ENCODE measurements at regions not wholly inside any gene's neighbourhood (a gene's known extent, or its start where the extent isn't known, plus 50 kb on each side); places are given as distances from the start of the nearest gene placed in this dataset.

GRCh38 chr10:78815702-78816334 is 252.9 kb upstream of the ZMIZ1 start:
- H3K36me3 Mint-ChIP-seq = no peaks in the 10 kb centered on the region
- DNase-seq = no peak
- H3K27me3 Mint-ChIP-seq (ENCODE audit: low read depth in 3 of 3) = peaks cover 0 to 9% (median 2%) of the 10 kb centered on the region in 3 donors
- H3K4me3 Mint-ChIP-seq = no peak overlapping the region
- H3K27ac Mint-ChIP-seq = no peak overlapping the region
- no peaks in the 10 kb centered on the region for H3K4me1 Mint-ChIP-seq
- no peaks in the 10 kb centered on the region for H3K9me3 Mint-ChIP-seq

GRCh38 chr10:78817361-78817760 is 251.4 kb upstream of the ZMIZ1 start:
- no peak overlapping the region for H3K4me3 Mint-ChIP-seq
- H3K36me3 Mint-ChIP-seq = no peaks in the 10 kb centered on the region
- no peak overlapping the region for H3K27ac Mint-ChIP-seq
- no peaks in the 10 kb centered on the region for H3K4me1 Mint-ChIP-seq
- H3K27me3 Mint-ChIP-seq (ENCODE audit: low read depth in 3 of 3) = peaks cover 0 to 9% (median 0%) of the 10 kb centered on the region in 3 donors
- no peak for DNase-seq
- H3K9me3 Mint-ChIP-seq = no peaks in the 10 kb centered on the region

- Mint-ChIP-seq H3K27ac (no peak overlapping the region), H3K27me3 (ENCODE audit: low read depth in 3 of 3) (peaks cover 0 to 9% (median 0%) of the 10 kb centered on the region in 3 donors), H3K36me3 (no peaks in the 10 kb centered on the region), H3K4me1 (no peaks in the 10 kb centered on the region), H3K9me3 (no peaks in the 10 kb centered on the region), H3K4me3 (no peak overlapping the region)
- DNase-seq = no peak
Measured at GRCh38 chr10:78817804-78818203, 251.0 kb upstream of the ZMIZ1 start.

GRCh38 chr10:78819361-78820006 is 249.3 kb upstream of the ZMIZ1 start:
- no peak overlapping the region for H3K27ac Mint-ChIP-seq
- no peak for DNase-seq
- no peaks in the 10 kb centered on the region for H3K9me3 Mint-ChIP-seq
- H3K36me3 Mint-ChIP-seq = no peaks in the 10 kb centered on the region
- H3K27me3 Mint-ChIP-seq (ENCODE audit: low read depth in 3 of 3) = no peaks in the 10 kb centered on the region
- H3K4me1 Mint-ChIP-seq = no peaks in the 10 kb centered on the region
- H3K4me3 Mint-ChIP-seq = no peak overlapping the region

GRCh38 chr10:78820007-78820362 is 248.8 kb upstream of the ZMIZ1 start:
- Mint-ChIP-seq H3K9me3 (no peaks in the 10 kb centered on the region), H3K27me3 (ENCODE audit: low read depth in 3 of 3) (no peaks in the 10 kb centered on the region), H3K4me1 (no peaks in the 10 kb centered on the region), H3K4me3 (no peak overlapping the region), H3K27ac (no peak overlapping the region), H3K36me3 (no peaks in the 10 kb centered on the region)
- no peak for DNase-seq

GRCh38 chr10:78821052-78821451 is 247.7 kb upstream of the ZMIZ1 start:
- no peaks in the 10 kb centered on the region for H3K4me1 Mint-ChIP-seq

GRCh38 chr10:78828647-78829539 is 239.9 kb upstream of the ZMIZ1 start:
- H3K4me3 Mint-ChIP-seq = no peak overlapping the region
- no peaks in the 10 kb centered on the region for H3K4me1 Mint-ChIP-seq
- no peaks in the 10 kb centered on the region for H3K36me3 Mint-ChIP-seq
- peaks cover 0 to 10% (median 7%) of the 10 kb centered on the region in 3 donors for H3K27me3 Mint-ChIP-seq (ENCODE audit: low read depth in 3 of 3)
- peaks cover 0 to 5% (median 2%) of the 10 kb centered on the region in 6 donors for H3K9me3 Mint-ChIP-seq
- DNase-seq = no peak
- no peak overlapping the region for H3K27ac Mint-ChIP-seq

More at GRCh38 chr10:78821052-78821451, 247.7 kb upstream of the ZMIZ1 start:
- no peak for DNase-seq
- H3K36me3 Mint-ChIP-seq = no peaks in the 10 kb centered on the region
- H3K27ac Mint-ChIP-seq = no peak overlapping the region
- no peak overlapping the region for H3K4me3 Mint-ChIP-seq
- no peaks in the 10 kb centered on the region for H3K27me3 Mint-ChIP-seq (ENCODE audit: low read depth in 3 of 3)
- H3K9me3 Mint-ChIP-seq = no peaks in the 10 kb centered on the region

GRCh38 chr10:78829565-78829964 is 239.2 kb upstream of the ZMIZ1 start:
- H3K36me3 Mint-ChIP-seq = no peaks in the 10 kb centered on the region
- no peak overlapping the region for H3K4me3 Mint-ChIP-seq

GRCh38 chr10:78830062-78830975 is 238.4 kb upstream of the ZMIZ1 start:
- peaks cover 0 to 5% (median 2%) of the 10 kb centered on the region in 6 donors for H3K9me3 Mint-ChIP-seq
- H3K4me1 Mint-ChIP-seq = no peaks in the 10 kb centered on the region
- H3K36me3 Mint-ChIP-seq = no peaks in the 10 kb centered on the region
- no peak for DNase-seq
- peaks cover 5 to 12% (median 10%) of the 10 kb centered on the region in 3 donors for H3K27me3 Mint-ChIP-seq (ENCODE audit: low read depth in 3 of 3)
- H3K27ac Mint-ChIP-seq = no peak overlapping the region
- no peak overlapping the region for H3K4me3 Mint-ChIP-seq

More at GRCh38 chr10:78829565-78829964, 239.2 kb upstream of the ZMIZ1 start:
- peaks cover 0 to 5% (median 2%) of the 10 kb centered on the region in 6 donors for H3K9me3 Mint-ChIP-seq
- peaks cover 3 to 10% (median 7%) of the 10 kb centered on the region in 3 donors for H3K27me3 Mint-ChIP-seq (ENCODE audit: low read depth in 3 of 3)
- DNase-seq = no peak
- H3K4me1 Mint-ChIP-seq = no peaks in the 10 kb centered on the region
- no peak overlapping the region for H3K27ac Mint-ChIP-seq

- Mint-ChIP-seq H3K27ac (no peak overlapping the region), H3K27me3 (ENCODE audit: low read depth in 3 of 3) (peaks cover 7 to 16% (median 13%) of the 10 kb centered on the region in 3 donors)
- DNase-seq = no peak
Measured at GRCh38 chr10:78830976-78831375, 237.8 kb upstream of the ZMIZ1 start.

GRCh38 chr10:78831461-78831860 is 237.3 kb upstream of the ZMIZ1 start:
- H3K4me1 Mint-ChIP-seq = no peaks in the 10 kb centered on the region
- DNase-seq = no peak
- peaks cover 7 to 17% (median 13%) of the 10 kb centered on the region in 3 donors for H3K27me3 Mint-ChIP-seq (ENCODE audit: low read depth in 3 of 3)
- H3K4me3 Mint-ChIP-seq = no peak overlapping the region
- H3K36me3 Mint-ChIP-seq = no peaks in the 10 kb centered on the region
- peaks cover 0 to 5% (median 2%) of the 10 kb centered on the region in 6 donors for H3K9me3 Mint-ChIP-seq
- no peak overlapping the region for H3K27ac Mint-ChIP-seq

More at GRCh38 chr10:78830976-78831375, 237.8 kb upstream of the ZMIZ1 start:
- Mint-ChIP-seq H3K4me1 (no peaks in the 10 kb centered on the region), H3K36me3 (no peaks in the 10 kb centered on the region), H3K9me3 (peaks cover 0 to 5% (median 2%) of the 10 kb centered on the region in 6 donors), H3K4me3 (no peak overlapping the region)

- Mint-ChIP-seq H3K27ac (no peak overlapping the region), H3K4me1 (no peaks in the 10 kb centered on the region), H3K36me3 (no peaks in the 10 kb centered on the region), H3K9me3 (peaks cover 0 to 5% (median 2%) of the 10 kb centered on the region in 6 donors), H3K4me3 (no peak overlapping the region), H3K27me3 (ENCODE audit: low read depth in 3 of 3) (peaks cover 7 to 17% (median 13%) of the 10 kb centered on the region in 3 donors)
- no peak for DNase-seq
Measured at GRCh38 chr10:78832281-78832680, 236.5 kb upstream of the ZMIZ1 start.

GRCh38 chr10:78838141-78838657 is 230.6 kb upstream of the ZMIZ1 start:
- Mint-ChIP-seq H3K4me3 (no peak overlapping the region), H3K9me3 (peaks cover 0 to 3% (median 0%) of the 10 kb centered on the region in 6 donors), H3K4me1 (no peaks in the 10 kb centered on the region), H3K27me3 (ENCODE audit: low read depth in 3 of 3) (peaks cover 9 to 17% (median 13%) of the 10 kb centered on the region in 3 donors), H3K36me3 (no peaks in the 10 kb centered on the region), H3K27ac (no peak overlapping the region)
- no peak for DNase-seq
